Posterior vena cava (tissue), 2 donors: ENCODE measurements at regions not wholly inside any gene's neighbourhood (a gene's known extent, or its start where the extent isn't known, plus 50 kb on each side); places are given as distances from the start of the nearest gene placed in this dataset.

ENCODE experiments used
- DNase-seq: peaks from one replicate; pipeline ENCODE4 v3.0.0-alpha.2; 2020; ENCODE audit warnings: low spot score
- intact Hi-C, 2 donors: fragments of 100-400 bp; cut with DNase I; formaldehyde crosslinking; loops; one replicate each; pipeline versions ENCODE4 v1.14.1 to v1.14.2; 2022 to 2023
- donor health status: DM: yes; HTN: yes; CAD: no.
- donor health status: DM: yes; HTN: yes; CAD: no.

GRCh38 chr10:36602374-36602773, 523.0 kb upstream of the ANKRD30A start:
- intact Hi-C loops = no loop called here

GRCh38 chr10:36597756-36598320, 527.6 kb upstream of the ANKRD30A start:
- intact Hi-C loops = no loop called here
- DNase-seq = no peak

More at GRCh38 chr10:36602374-36602773, 523.0 kb upstream of the ANKRD30A start:
- DNase-seq = no peak

- DNase-seq = no peak
- intact Hi-C loops = loop anchor here in 1 of 2 donors (2.0 kb wide), 1 partner anchor 76 kb away; no protein-coding TSS in a partner anchor
Observed at GRCh38 chr10:36592964-36593363, 532.4 kb upstream of the ANKRD30A start.

GRCh38 chr10:36591436-36591835, 534.0 kb upstream of the ANKRD30A start:
- no peak for DNase-seq
- intact Hi-C loops = no loop called here

GRCh38 chr10:36583690-36584089, 541.7 kb upstream of the ANKRD30A start:
- intact Hi-C loops = no loop called here
- no peak for DNase-seq

- no peak for DNase-seq
- intact Hi-C loops = no loop called here
Observed at GRCh38 chr10:36581237-36581636, 544.2 kb upstream of the ANKRD30A start.

- DNase-seq = no peak
- intact Hi-C loops = no loop called here
Observed at GRCh38 chr10:36578306-36578705, 547.1 kb upstream of the ANKRD30A start.

- no peak for DNase-seq
- intact Hi-C loops = no loop called here
Observed at GRCh38 chr10:36577126-36577525, 548.3 kb upstream of the ANKRD30A start.

GRCh38 chr10:36574207-36574606, 551.2 kb upstream of the ANKRD30A start:
- intact Hi-C loops = no loop called here
- no peak for DNase-seq

- no peak for DNase-seq
- intact Hi-C loops = no loop called here
Observed at GRCh38 chr10:36573246-36573645, 552.2 kb upstream of the ANKRD30A start.

GRCh38 chr10:36564433-36564832, 561.0 kb upstream of the ANKRD30A start:
- DNase-seq = no peak
- intact Hi-C loops = no loop called here

- DNase-seq = no peak
- intact Hi-C loops = no loop called here
Observed at GRCh38 chr10:36559412-36560400, 565.7 kb upstream of the ANKRD30A start.

- DNase-seq = no peak
- intact Hi-C loops = no loop called here
Observed at GRCh38 chr10:36556468-36556867, 568.9 kb upstream of the ANKRD30A start.

GRCh38 chr10:36555036-36555435, 570.4 kb upstream of the ANKRD30A start:
- DNase-seq = no peak
- intact Hi-C loops = no loop called here

- no peak for DNase-seq
- intact Hi-C loops = no loop called here
Observed at GRCh38 chr10:36547965-36548364, 577.4 kb upstream of the ANKRD30A start.

GRCh38 chr10:36542493-36542892, 582.9 kb upstream of the ANKRD30A start:
- intact Hi-C loops = no loop called here
- DNase-seq = no peak

GRCh38 chr10:36540611-36541010, 584.8 kb upstream of the ANKRD30A start:
- no peak for DNase-seq
- intact Hi-C loops = no loop called here

- no peak for DNase-seq
- intact Hi-C loops = no loop called here
Observed at GRCh38 chr10:36538953-36539586, 586.3 kb upstream of the ANKRD30A start.

GRCh38 chr10:36534471-36535002, 590.9 kb upstream of the ANKRD30A start:
- no peak for DNase-seq
- intact Hi-C loops = no loop called here

- intact Hi-C loops = no loop called here
- DNase-seq = no peak
Observed at GRCh38 chr10:36533861-36534260, 591.5 kb upstream of the ANKRD30A start.
